Lower leg skin (tissue), 4 donors: ENCODE measurements at regions not wholly inside any gene's neighbourhood (a gene's known extent, or its start where the extent isn't known, plus 50 kb on each side); places are given as distances from the start of the nearest gene placed in this dataset.
"Not testable (repeated sequence)": the region's sequence is repeated elsewhere in the genome, so short reads cannot be mapped to it uniquely, and the experiment has no call there.

Source experiments
- DNase-seq, 2 donors: peaks; one replicate each; pipeline ENCODE4 v3.0.0-alpha.2; 2019; ENCODE audit warnings: low spot score in 2 of 2
- H3K4me3 ChIP-seq: fragments of 200-600 bp; sonication (generic); 2 replicates; pipeline ENCODE4 v1.5.1; 2017; ENCODE audit warnings: mild to moderate bottlenecking, low read depth; ENCODE audit not compliant: poor library complexity, severe bottlenecking
- POLR2A ChIP-seq, 2 donors: fragments of 450-650 bp; IDR thresholded peaks; one replicate each; pipeline ENCODE4 v1.6.1; 2016 to 2017; ENCODE audit warnings: antibody characterized with exemption in 2 of 2, mild to moderate bottlenecking in 1 of 2, moderate library complexity in 1 of 2
- WGBS, 2 donors: methylation state at CpG; one replicate each; pipeline ENCODE4 v1.1.5; 2018; 5-methylcytosine and 5-hydroxymethylcytosine counted together
- intact Hi-C: fragments of 100-400 bp; cut with DNase I; formaldehyde crosslinking; loops from one replicate; pipeline ENCODE4 v1.15.0; 2023; ENCODE audit warnings: low total_unique reads
- TF ChIP-seq, protein P1 (sequence below), 3 donors: fragments of 450-650 bp; IDR thresholded peaks; one replicate each; pipeline ENCODE4 v1.5.1; 2016; ENCODE audit warnings: antibody characterized with exemption in 3 of 3, mild to moderate bottlenecking in 3 of 3, moderate library complexity in 2 of 3

GRCh38 chr13:73306688-73307087 lies 247.9 kb downstream of the KLF5 start:
- DNase-seq, result no peak
- H3K4me3 ChIP-seq, result no peak overlapping the region
- TF ChIP-seq POLR2A (IDR thresholded peaks at IDR 0.05), result no peak
- TF ChIP-seq, protein P1, sequence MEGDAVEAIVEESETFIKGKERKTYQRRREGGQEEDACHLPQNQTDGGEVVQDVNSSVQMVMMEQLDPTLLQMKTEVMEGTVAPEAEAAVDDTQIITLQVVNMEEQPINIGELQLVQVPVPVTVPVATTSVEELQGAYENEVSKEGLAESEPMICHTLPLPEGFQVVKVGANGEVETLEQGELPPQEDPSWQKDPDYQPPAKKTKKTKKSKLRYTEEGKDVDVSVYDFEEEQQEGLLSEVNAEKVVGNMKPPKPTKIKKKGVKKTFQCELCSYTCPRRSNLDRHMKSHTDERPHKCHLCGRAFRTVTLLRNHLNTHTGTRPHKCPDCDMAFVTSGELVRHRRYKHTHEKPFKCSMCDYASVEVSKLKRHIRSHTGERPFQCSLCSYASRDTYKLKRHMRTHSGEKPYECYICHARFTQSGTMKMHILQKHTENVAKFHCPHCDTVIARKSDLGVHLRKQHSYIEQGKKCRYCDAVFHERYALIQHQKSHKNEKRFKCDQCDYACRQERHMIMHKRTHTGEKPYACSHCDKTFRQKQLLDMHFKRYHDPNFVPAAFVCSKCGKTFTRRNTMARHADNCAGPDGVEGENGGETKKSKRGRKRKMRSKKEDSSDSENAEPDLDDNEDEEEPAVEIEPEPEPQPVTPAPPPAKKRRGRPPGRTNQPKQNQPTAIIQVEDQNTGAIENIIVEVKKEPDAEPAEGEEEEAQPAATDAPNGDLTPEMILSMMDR (IDR thresholded peaks at IDR 0.05), result no peak
- 97 to 100% methylated on average over 1 of the region's 1 CpG for WGBS, 2 donors
- intact Hi-C loops, result no loop called here

- intact Hi-C loops, result no loop called here
- TF ChIP-seq POLR2A (IDR thresholded peaks at IDR 0.05), result no peak
- TF ChIP-seq, protein P1 (IDR thresholded peaks at IDR 0.05), result no peak
- WGBS, 2 donors, result 58 to 85% methylated on average over 2 of the region's 2 CpGs
- H3K4me3 ChIP-seq, result no peak overlapping the region
- DNase-seq, result no peak
Observed at GRCh38 chr13:73304442-73304841, 245.6 kb downstream of the KLF5 start.

- TF ChIP-seq, protein P1 (IDR thresholded peaks at IDR 0.05), result no peak
- no peak for TF ChIP-seq POLR2A (IDR thresholded peaks at IDR 0.05)
- 58 to 78% methylated on average over 6 of the region's 6 CpGs for WGBS, 2 donors
- no peak for DNase-seq
- no peak overlapping the region for H3K4me3 ChIP-seq
- intact Hi-C loops, result no loop called here
Observed at GRCh38 chr13:73303851-73304250, 245.0 kb downstream of the KLF5 start.

DNA sequence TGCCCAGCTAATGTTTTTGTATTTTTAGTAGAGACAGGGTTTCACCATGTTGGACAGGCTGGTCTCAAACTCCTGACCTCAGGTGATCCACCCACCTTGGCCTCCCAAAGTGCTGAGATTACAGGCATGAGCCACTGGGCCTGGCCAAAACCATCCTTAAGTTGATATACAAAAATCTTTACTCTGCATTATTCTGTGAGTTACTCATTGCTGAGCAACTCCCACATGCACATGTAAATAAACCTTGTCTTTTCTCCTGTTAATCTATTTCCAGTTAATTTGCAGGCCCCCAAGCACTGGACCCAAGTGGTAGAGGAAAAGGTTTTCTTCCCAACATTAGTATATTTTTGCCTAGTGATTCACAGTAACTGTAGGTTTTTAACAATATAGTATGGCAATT lies 242.8 kb downstream of the KLF5 start:
- DNase-seq, H3K4me3 ChIP-seq, intact Hi-C loops: not testable (repeated sequence)

- TF ChIP-seq POLR2A (IDR thresholded peaks at IDR 0.05), result no peak
- TF ChIP-seq, protein P1 (IDR thresholded peaks at IDR 0.05), result no peak
- H3K4me3 ChIP-seq, result no peak overlapping the region
- no peak for DNase-seq
- WGBS, 2 donors, result 89 to 91% methylated on average over 3 of the region's 3 CpGs
- intact Hi-C loops, result no loop called here
Observed at GRCh38 chr13:73300718-73301425, 242.1 kb downstream of the KLF5 start.

- DNase-seq, result no peak
- intact Hi-C loops, result no loop called here
- WGBS, 2 donors, result 63 to 66% methylated on average over 2 of the region's 2 CpGs
- no peak for TF ChIP-seq POLR2A (IDR thresholded peaks at IDR 0.05)
- TF ChIP-seq, protein P1 (IDR thresholded peaks at IDR 0.05), result no peak
- no peak overlapping the region for H3K4me3 ChIP-seq
Observed at GRCh38 chr13:73299787-73300186, 241.0 kb downstream of the KLF5 start.
